HepG2 (cell line): ENCODE measurements at regions not wholly inside any gene's neighbourhood (a gene's known extent, or its start where the extent isn't known, plus 50 kb on each side); places are given as distances from the start of the nearest gene placed in this dataset.

Source experiments
- ZKSCAN1 ChIP-seq: fragments of 150-350 bp; IDR thresholded peaks from 2 replicates; pipeline ENCODE4 v1.6.1; 2014; ENCODE audit warnings: low read length
- TF ChIP-seq, protein P1 (sequence below): IDR thresholded peaks from 2 replicates; pipeline ENCODE4 v1.6.1; 2012; ENCODE audit warnings: inconsistent platforms
- TF ChIP-seq, protein P2 (sequence below): sonication (generic); formaldehyde crosslinking; IDR thresholded peaks from 2 replicates; pipeline ENCODE4 v1.5.0; 2020; ENCODE audit warnings: mild to moderate bottlenecking, missing genetic modification reagents, moderate library complexity

DNA sequence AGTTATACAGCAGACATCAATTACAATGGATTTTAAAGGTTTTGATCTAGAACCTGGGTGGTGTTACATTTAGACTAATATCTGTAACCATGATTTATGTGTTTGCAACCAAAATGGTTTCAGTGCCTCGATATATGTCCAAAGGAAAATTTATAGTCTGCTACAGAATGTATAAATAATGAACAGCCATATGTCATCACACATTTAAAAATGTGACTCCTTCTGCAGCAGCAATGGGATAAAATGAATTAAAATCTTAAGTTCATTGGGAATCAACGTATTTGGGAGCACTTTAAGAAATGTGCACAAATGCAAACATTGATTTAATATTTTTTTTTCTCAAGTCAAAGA, 610.2 kb downstream of the TMEM114 start:
- TF ChIP-seq, protein P1, sequence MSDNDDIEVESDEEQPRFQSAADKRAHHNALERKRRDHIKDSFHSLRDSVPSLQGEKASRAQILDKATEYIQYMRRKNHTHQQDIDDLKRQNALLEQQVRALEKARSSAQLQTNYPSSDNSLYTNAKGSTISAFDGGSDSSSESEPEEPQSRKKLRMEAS, result no peak
- no peak for TF ChIP-seq ZKSCAN1
- TF ChIP-seq, protein P2, sequence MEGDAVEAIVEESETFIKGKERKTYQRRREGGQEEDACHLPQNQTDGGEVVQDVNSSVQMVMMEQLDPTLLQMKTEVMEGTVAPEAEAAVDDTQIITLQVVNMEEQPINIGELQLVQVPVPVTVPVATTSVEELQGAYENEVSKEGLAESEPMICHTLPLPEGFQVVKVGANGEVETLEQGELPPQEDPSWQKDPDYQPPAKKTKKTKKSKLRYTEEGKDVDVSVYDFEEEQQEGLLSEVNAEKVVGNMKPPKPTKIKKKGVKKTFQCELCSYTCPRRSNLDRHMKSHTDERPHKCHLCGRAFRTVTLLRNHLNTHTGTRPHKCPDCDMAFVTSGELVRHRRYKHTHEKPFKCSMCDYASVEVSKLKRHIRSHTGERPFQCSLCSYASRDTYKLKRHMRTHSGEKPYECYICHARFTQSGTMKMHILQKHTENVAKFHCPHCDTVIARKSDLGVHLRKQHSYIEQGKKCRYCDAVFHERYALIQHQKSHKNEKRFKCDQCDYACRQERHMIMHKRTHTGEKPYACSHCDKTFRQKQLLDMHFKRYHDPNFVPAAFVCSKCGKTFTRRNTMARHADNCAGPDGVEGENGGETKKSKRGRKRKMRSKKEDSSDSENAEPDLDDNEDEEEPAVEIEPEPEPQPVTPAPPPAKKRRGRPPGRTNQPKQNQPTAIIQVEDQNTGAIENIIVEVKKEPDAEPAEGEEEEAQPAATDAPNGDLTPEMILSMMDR (CRISPR knock-in tag), result no peak
